ENCODE measurements at regions not wholly inside any gene's neighbourhood (a gene's known extent, or its start where the extent isn't known, plus 50 kb on each side); places are given as distances from the start of the nearest gene placed in this dataset.

DNA sequence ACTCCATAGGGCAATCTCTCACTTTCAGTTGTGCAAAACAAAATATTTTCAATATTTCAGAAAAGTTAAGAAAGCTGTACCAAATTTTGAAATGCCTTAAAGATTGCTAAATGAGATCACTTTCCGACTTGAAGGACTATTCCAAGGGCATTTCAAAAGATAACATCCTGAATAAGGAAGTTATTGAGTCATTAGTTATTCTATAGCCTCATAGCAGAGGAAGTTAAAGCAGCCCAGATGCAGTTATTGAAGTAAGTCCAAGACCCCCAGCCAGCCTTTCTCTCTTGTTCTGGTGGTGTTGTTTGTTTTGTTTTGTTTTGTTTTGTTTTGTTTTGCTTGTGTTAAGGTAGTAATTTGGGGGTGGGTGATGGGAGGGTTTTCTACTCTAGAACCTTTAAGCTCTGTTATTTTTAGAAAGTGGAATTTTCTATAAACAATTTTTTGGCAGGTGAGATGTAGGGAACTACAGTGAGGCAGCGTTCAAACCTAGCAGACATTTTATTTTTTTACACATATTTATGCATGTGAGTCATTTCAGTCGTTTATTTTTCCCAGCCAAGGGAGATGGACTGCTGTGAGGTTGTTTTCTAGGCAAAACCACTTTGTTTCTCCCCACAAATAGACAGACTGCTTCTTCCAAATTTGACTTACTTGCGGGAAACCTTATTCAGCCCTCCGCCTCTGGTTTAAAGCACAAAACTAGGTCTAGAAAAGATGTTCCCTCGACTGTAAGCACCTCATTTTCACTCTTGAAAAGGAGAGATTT, 216.3 kb upstream of the ARPP21 start:
- Histone ChIP-seq H3K4me3 (no peak overlapping the region), H3K36me3 (no peaks in the 10 kb centered on the region), H3K27me3 (no peaks in the 10 kb centered on the region), H3K27ac (no peak overlapping the region), H3K4me1 (no peaks in the 10 kb centered on the region), H3K9me3 (no peaks in the 10 kb centered on the region)
- no peak for DNase-seq
- intact Hi-C loops (cut with DNase I) = no loop called here
- TF ChIP-seq, protein P1, sequence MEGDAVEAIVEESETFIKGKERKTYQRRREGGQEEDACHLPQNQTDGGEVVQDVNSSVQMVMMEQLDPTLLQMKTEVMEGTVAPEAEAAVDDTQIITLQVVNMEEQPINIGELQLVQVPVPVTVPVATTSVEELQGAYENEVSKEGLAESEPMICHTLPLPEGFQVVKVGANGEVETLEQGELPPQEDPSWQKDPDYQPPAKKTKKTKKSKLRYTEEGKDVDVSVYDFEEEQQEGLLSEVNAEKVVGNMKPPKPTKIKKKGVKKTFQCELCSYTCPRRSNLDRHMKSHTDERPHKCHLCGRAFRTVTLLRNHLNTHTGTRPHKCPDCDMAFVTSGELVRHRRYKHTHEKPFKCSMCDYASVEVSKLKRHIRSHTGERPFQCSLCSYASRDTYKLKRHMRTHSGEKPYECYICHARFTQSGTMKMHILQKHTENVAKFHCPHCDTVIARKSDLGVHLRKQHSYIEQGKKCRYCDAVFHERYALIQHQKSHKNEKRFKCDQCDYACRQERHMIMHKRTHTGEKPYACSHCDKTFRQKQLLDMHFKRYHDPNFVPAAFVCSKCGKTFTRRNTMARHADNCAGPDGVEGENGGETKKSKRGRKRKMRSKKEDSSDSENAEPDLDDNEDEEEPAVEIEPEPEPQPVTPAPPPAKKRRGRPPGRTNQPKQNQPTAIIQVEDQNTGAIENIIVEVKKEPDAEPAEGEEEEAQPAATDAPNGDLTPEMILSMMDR (IDR thresholded peaks at IDR 0.05) = no peak
- no peak for TF ChIP-seq POLR2A (IDR thresholded peaks at IDR 0.05)
- no peak for ATAC-seq
- WGBS, 4 donors = 51 to 61% (median 55%) methylated on average over 6 of the region's 6 CpGs

DNA sequence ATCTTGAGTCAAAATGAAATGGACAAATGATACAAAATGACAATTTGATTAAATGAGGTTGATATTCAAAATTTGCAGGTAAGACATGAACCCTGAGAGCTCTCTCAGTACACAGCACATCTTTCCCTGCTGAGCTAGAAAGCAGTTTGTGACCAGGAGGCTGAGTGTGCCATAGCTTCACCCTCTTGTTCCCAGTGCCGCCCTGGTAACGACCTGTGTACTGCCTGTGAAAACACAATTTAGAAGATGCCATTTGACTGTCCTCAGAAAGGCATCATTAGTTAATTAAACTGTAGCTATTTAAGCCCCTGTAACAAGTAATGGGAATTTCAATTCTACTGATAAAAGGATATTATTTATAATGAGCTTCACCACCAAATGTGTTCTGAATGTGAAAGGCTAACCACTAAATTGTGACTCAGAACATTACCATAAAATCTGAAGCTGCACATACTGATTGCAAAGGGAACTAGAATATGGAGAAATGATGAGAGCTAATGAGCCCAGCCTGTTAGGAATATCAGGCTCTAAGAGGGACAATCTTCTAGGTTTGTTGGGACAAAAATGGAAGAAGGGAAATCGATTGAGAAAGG, 212.9 kb upstream of the ARPP21 start:
- intact Hi-C loops (cut with DNase I) = no loop called here
- Histone ChIP-seq H3K9me3 (no peaks in the 10 kb centered on the region), H3K4me1 (no peaks in the 10 kb centered on the region), H3K36me3 (no peaks in the 10 kb centered on the region), H3K4me3 (no peak overlapping the region), H3K27ac (no peak overlapping the region), H3K27me3 (no peaks in the 10 kb centered on the region)
- no peak for DNase-seq
- TF ChIP-seq, protein P1 (IDR thresholded peaks at IDR 0.05) = no peak
- no peak for TF ChIP-seq POLR2A (IDR thresholded peaks at IDR 0.05)
- 88 to 94% (median 90%) methylated on average over 3 of the region's 3 CpGs for WGBS, 4 donors
- ATAC-seq = no peak

DNA sequence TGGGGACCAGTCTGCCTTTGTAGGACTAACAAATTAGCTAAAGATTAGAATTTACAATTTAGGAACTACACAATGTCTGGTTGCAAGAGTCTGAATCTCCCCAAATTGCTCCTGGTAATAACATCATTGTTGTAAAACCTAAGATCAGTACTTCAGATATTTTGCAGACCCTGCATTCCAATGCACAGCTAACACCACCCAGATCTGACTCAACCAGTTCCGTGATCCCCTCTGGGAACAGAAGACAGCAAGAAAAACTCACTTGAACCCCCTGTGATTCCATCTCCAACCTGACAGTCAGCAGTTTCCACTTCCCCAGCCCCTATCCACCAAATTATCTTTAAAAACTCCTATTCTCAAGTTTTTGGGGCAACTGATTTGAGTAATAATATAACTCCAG, 201.9 kb upstream of the ARPP21 start:
- H3K36me3 ChIP-seq = no peaks in the 10 kb centered on the region
- ATAC-seq (no peak), DNase-seq (no peak)
- 94 to 100% (median 99%) methylated on average over 1 of the region's 1 CpG for WGBS, 4 donors
- no peaks in the 10 kb centered on the region for H3K27me3 ChIP-seq
- H3K4me3 ChIP-seq = no peak overlapping the region
- intact Hi-C loops (cut with DNase I) = no loop called here
- H3K27ac ChIP-seq = no peak overlapping the region
- no peaks in the 10 kb centered on the region for H3K4me1 ChIP-seq
- TF ChIP-seq, protein P1 (IDR thresholded peaks at IDR 0.05) = no peak
- no peak for TF ChIP-seq POLR2A (IDR thresholded peaks at IDR 0.05)
- no peaks in the 10 kb centered on the region for H3K9me3 ChIP-seq

DNA sequence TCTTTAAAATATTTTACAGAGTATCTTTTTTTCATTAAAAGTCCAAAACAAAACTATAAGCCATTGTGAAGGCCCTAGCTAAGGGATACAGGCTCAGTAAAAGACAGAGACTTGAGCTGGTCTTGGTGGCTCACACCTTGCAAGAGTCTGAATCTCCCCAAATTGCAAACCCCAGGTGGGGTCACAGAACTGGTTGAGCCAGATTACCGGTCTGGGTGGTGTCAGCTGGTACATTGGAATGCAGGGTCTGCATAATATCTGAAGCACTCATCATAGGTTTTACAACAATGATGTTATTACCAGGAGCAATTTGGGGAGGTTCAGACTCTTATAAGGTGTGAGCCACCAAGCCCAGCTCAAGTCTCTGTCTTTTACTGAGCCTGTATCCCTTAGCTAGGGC, 201.2 kb upstream of the ARPP21 start:
- DNase-seq = no peak
- no peak for TF ChIP-seq POLR2A (IDR thresholded peaks at IDR 0.05)
- TF ChIP-seq, protein P1 (IDR thresholded peaks at IDR 0.05) = no peak
- ATAC-seq = no peak
- H3K4me1 ChIP-seq = no peaks in the 10 kb centered on the region
- no peaks in the 10 kb centered on the region for H3K27me3 ChIP-seq
- WGBS, 4 donors = 57 to 85% (median 74%) methylated on average over 1 of the region's 1 CpG
- H3K27ac ChIP-seq = no peak overlapping the region
- intact Hi-C loops (cut with DNase I) = no loop called here
- no peaks in the 10 kb centered on the region for H3K36me3 ChIP-seq
- no peak overlapping the region for H3K4me3 ChIP-seq
- no peaks in the 10 kb centered on the region for H3K9me3 ChIP-seq
